HEK293T (cell line): ENCODE measurements at regions not wholly inside any gene's neighbourhood (a gene's known extent, or its start where the extent isn't known, plus 50 kb on each side); places are given as distances from the start of the nearest gene placed in this dataset.

Experiments
- BHLHE40 ChIP-seq: fragments of 450-650 bp; IDR thresholded peaks from 2 replicates; pipeline ENCODE4 v1.6.1; 2016; ENCODE audit warnings: mild to moderate bottlenecking, moderate library complexity, borderline replicate concordance
- ELF4 ChIP-seq: fragments of 450-650 bp; IDR thresholded peaks from 2 replicates; pipeline ENCODE4 v1.6.1; 2017; ENCODE audit warnings: antibody characterized with exemption
- FOXA1 ChIP-seq: fragments of 450-650 bp; IDR thresholded peaks from 2 replicates; pipeline ENCODE4 v1.6.1; 2016; ENCODE audit warnings: mild to moderate bottlenecking
- FOXM1 ChIP-seq: fragments of 450-650 bp; IDR thresholded peaks from 2 replicates; pipeline ENCODE4 v1.6.1; 2017; ENCODE audit warnings: mild to moderate bottlenecking, borderline replicate concordance
- HDGF ChIP-seq: fragments of 450-650 bp; IDR thresholded peaks from 2 replicates; pipeline ENCODE4 v1.6.1; 2017; ENCODE audit warnings: antibody characterized with exemption, borderline replicate concordance
- LEF1 ChIP-seq: fragments of 450-650 bp; IDR thresholded peaks from 2 replicates; pipeline ENCODE4 v1.6.1; 2017; ENCODE audit warnings: mild to moderate bottlenecking, borderline replicate concordance

DNA sequence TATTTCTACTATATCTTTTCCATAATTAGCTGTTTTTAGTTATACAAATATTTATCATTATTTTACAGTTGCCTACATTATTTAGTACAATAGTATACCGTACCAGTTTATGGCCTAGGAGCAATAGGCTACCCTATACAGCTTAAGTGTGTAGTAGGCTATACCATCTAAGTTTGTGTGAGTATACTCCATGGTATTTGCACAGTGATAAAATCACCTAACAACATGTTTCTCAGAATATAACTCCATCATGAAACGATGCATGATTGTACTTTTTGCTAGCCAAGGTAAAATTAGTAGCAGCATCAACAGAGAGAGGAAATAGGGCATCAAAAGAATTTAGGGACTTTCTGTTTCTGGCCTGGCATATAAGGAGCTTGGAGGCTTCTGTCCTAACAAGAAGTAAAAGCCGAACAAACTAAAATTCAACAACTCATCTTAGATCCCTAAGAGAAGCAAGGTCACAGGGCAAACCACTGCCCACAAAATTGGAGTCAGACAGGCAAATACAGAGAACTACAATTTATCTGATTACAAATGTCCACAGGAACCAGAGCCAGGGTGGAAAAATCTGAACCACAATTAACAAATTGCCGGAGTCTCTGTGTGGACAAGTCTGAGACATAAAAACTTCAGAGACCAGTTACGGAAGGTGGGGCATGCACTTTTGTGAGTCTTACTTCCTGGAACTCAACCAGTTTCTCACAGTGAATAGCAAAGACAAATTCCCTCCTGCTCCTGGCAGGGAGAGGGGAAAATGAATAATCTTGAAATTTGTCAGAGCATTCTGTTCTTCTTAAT lies 671.4 kb downstream of the RFPL4B start:
- TF ChIP-seq HDGF (no peak), FOXM1 (no peak), ELF4 (no peak), LEF1 (no peak), FOXA1 (no peak), BHLHE40 (no peak)
